AG20443 (cell line): ENCODE measurements at regions not wholly inside any gene's neighbourhood (a gene's known extent, or its start where the extent isn't known, plus 50 kb on each side); places are given as distances from the start of the nearest gene placed in this dataset.

Source experiments
- DNase-seq: peaks from one replicate; pipeline ENCODE4 v3.0.0; 2012; ENCODE audit warnings: low spot score, mixed read lengths

GRCh38 chr10:130902471-130902870 lies 409.1 kb downstream of the TCERG1L start:
- DNase-seq = no peak

GRCh38 chr10:130902929-130903328 lies 408.6 kb downstream of the TCERG1L start:
- DNase-seq = no peak

- DNase-seq = no peak
These were observed 406.8 kb downstream of the TCERG1L start for GRCh38 chr10:130904676-130905075.

- DNase-seq = no peak
These were observed 406.1 kb downstream of the TCERG1L start for GRCh38 chr10:130905386-130905785.

GRCh38 chr10:130905921-130906320 lies 405.6 kb downstream of the TCERG1L start:
- DNase-seq = no peak

GRCh38 chr10:130910848-130911247 lies 400.7 kb downstream of the TCERG1L start:
- DNase-seq = no peak

GRCh38 chr10:130913844-130914243 lies 397.7 kb downstream of the TCERG1L start:
- DNase-seq = no peak

GRCh38 chr10:130914367-130914766 lies 397.2 kb downstream of the TCERG1L start:
- no peak for DNase-seq

GRCh38 chr10:130915065-130915464 lies 396.5 kb downstream of the TCERG1L start:
- no peak for DNase-seq

- DNase-seq = no peak
These were observed 390.1 kb downstream of the TCERG1L start for GRCh38 chr10:130921461-130921860.

- no peak for DNase-seq
These were observed 389.5 kb downstream of the TCERG1L start for GRCh38 chr10:130921911-130922440.

GRCh38 chr10:130923596-130923995 lies 387.9 kb downstream of the TCERG1L start:
- DNase-seq = no peak

GRCh38 chr10:130924138-130924819 lies 387.2 kb downstream of the TCERG1L start:
- DNase-seq = no peak

- no peak for DNase-seq
These were observed 385.1 kb downstream of the TCERG1L start for GRCh38 chr10:130926442-130926841.

- no peak for DNase-seq
These were observed 384.4 kb downstream of the TCERG1L start for GRCh38 chr10:130927157-130927556.

GRCh38 chr10:130928306-130928705 lies 383.2 kb downstream of the TCERG1L start:
- DNase-seq = no peak

GRCh38 chr10:130929422-130930325 lies 381.8 kb downstream of the TCERG1L start:
- DNase-seq = no peak

- no peak for DNase-seq
These were observed 380.7 kb downstream of the TCERG1L start for GRCh38 chr10:130930821-130931220.

- no peak for DNase-seq
These were observed 380.3 kb downstream of the TCERG1L start for GRCh38 chr10:130931256-130931655.

- DNase-seq = no peak
These were observed 379.1 kb downstream of the TCERG1L start for GRCh38 chr10:130932326-130933007.

GRCh38 chr10:130933008-130933390 lies 378.5 kb downstream of the TCERG1L start:
- no peak for DNase-seq
